WTC11 (cell line): ENCODE measurements at regions not wholly inside any gene's neighbourhood (a gene's known extent, or its start where the extent isn't known, plus 50 kb on each side); places are given as distances from the start of the nearest gene placed in this dataset.

Source experiments
- ATAC-seq: fragments of 200-7000 bp; cut with Tn5 transposase; 2 replicates; pipeline ENCODE4 v1.10.0; 2021; ENCODE audit warnings: mild to moderate bottlenecking, moderate library complexity
- CTCF ChIA-PET: fragments of 300-600 bp; sonication (Branson Sonifier 250); formaldehyde crosslinking; loops from one replicate; lab custom pipeline; 2021; ENCODE audit warnings: antibody characterized with exemption; lab: Charles Lee
- POLR2A ChIA-PET: fragments of 350-600 bp; sonication (Branson Sonifier 250); formaldehyde crosslinking; loops from one replicate; lab custom pipeline; 2021; ENCODE audit warnings: antibody characterized with exemption; lab: Charles Lee
- DNase-seq: peaks from one replicate; pipeline ENCODE4 v3.0.0; 2021; ENCODE audit warnings: low spot score
- H3K27ac Mint-ChIP-seq: 2 replicates; pipeline ENCODE4 v1.8.0; 2021; ENCODE audit warnings: mixed read lengths
- H3K27me3 Mint-ChIP-seq: 2 replicates; pipeline ENCODE4 v1.8.0; 2021; ENCODE audit warnings: low read depth, mild to moderate bottlenecking, moderate library complexity, mixed read lengths
- H3K36me3 Mint-ChIP-seq: 2 replicates; pipeline ENCODE4 v1.8.0; 2021; ENCODE audit warnings: mixed read lengths
- H3K4me1 Mint-ChIP-seq: 2 replicates; pipeline ENCODE4 v1.8.0; 2022; ENCODE audit warnings: mixed read lengths
- H3K4me3 Mint-ChIP-seq: 2 replicates; pipeline ENCODE4 v1.8.0; 2021; ENCODE audit warnings: mild to moderate bottlenecking, moderate library complexity, mixed read lengths
- H3K9me3 Mint-ChIP-seq: 2 replicates; pipeline ENCODE4 v1.8.0; 2021; ENCODE audit warnings: mixed read lengths
- ATF3 ChIP-seq: sonication (generic); formaldehyde crosslinking; conservative IDR thresholded peaks from 2 replicates; pipeline ENCODE4 v1.8.1; 2022; ENCODE audit warnings: mild to moderate bottlenecking, missing genetic modification reagents
- ATF6 ChIP-seq: sonication (generic); formaldehyde crosslinking; IDR thresholded peaks from 2 replicates; pipeline ENCODE4 v1.8.1; 2023; ENCODE audit warnings: mild to moderate bottlenecking, missing genetic modification reagents
- CREB1 ChIP-seq: sonication (generic); formaldehyde crosslinking; IDR thresholded peaks from 2 replicates; pipeline ENCODE4 v1.8.0; 2023; ENCODE audit warnings: mild to moderate bottlenecking, missing genetic modification reagents
- CTCF ChIP-seq: fragments of 200-600 bp; IDR thresholded peaks from 2 replicates; pipeline ENCODE4 v1.8.0; 2022; ENCODE audit warnings: antibody characterized with exemption
- E2F5 ChIP-seq: sonication (generic); formaldehyde crosslinking; IDR thresholded peaks from 2 replicates; pipeline ENCODE4 v1.8.1; 2022; ENCODE audit warnings: mild to moderate bottlenecking, moderate library complexity, missing genetic modification reagents
- FOXJ3 ChIP-seq: sonication (generic); formaldehyde crosslinking; IDR thresholded peaks from 2 replicates; pipeline ENCODE4 v1.9.0; 2021; ENCODE audit warnings: missing genetic modification reagents, mild to moderate bottlenecking, borderline replicate concordance
- IRF1 ChIP-seq: sonication (generic); formaldehyde crosslinking; IDR thresholded peaks from 2 replicates; pipeline ENCODE4 v1.8.0; 2023; ENCODE audit warnings: missing genetic modification reagents
- IRF2 ChIP-seq: sonication (generic); formaldehyde crosslinking; IDR thresholded peaks from 2 replicates; pipeline ENCODE4 v1.8.0; 2022; ENCODE audit warnings: low read depth, missing genetic modification reagents, borderline replicate concordance
- MXD4 ChIP-seq: fragments of 250-450 bp; sonication (Bioruptor Pico); IDR thresholded peaks from 2 replicates; pipeline ENCODE4 v1.8.0; 2021; ENCODE audit warnings: mild to moderate bottlenecking, moderate library complexity, borderline replicate concordance
- NFATC4 ChIP-seq: fragments of 250-450 bp; sonication (Bioruptor Pico); IDR thresholded peaks from 2 replicates; pipeline ENCODE4 v1.9.0; 2021; ENCODE audit warnings: mild to moderate bottlenecking
- NR1H2 ChIP-seq: sonication (generic); formaldehyde crosslinking; IDR thresholded peaks from 2 replicates; pipeline ENCODE4 v1.9.0; 2021; ENCODE audit warnings: mild to moderate bottlenecking, moderate library complexity, missing genetic modification reagents
- NR3C1 ChIP-seq: sonication (generic); formaldehyde crosslinking; conservative IDR thresholded peaks from 2 replicates; pipeline ENCODE4 v1.8.1; 2023; ENCODE audit warnings: low read depth, mild to moderate bottlenecking, missing genetic modification reagents
- OVOL2 ChIP-seq: fragments of 250-450 bp; sonication (Bioruptor Pico); IDR thresholded peaks from 2 replicates; pipeline ENCODE4 v1.9.0; 2021; ENCODE audit warnings: mild to moderate bottlenecking, borderline replicate concordance
- ZBTB21 ChIP-seq: sonication (generic); formaldehyde crosslinking; IDR thresholded peaks from 2 replicates; pipeline ENCODE4 v1.8.1; 2023; ENCODE audit warnings: mild to moderate bottlenecking, missing genetic modification reagents, borderline replicate concordance
- ZNF317 ChIP-seq: sonication (generic); formaldehyde crosslinking; IDR thresholded peaks from 2 replicates; pipeline ENCODE4 v1.8.1; 2023; ENCODE audit warnings: low read depth, mild to moderate bottlenecking, moderate library complexity, missing genetic modification reagents, borderline replicate concordance
- ZNF416 ChIP-seq: fragments of 250-450 bp; sonication (Bioruptor Pico); IDR thresholded peaks from 2 replicates; pipeline ENCODE4 v1.9.0; 2021; ENCODE audit warnings: mild to moderate bottlenecking, inconsistent platforms

GRCh38 chr1:17885663-17886320 is 130.7 kb downstream of the ACTL8 start:
- Mint-ChIP-seq H3K4me1 (no peaks in the 10 kb centered on the region), H3K36me3 (no peaks in the 10 kb centered on the region), H3K27me3 (peaks cover 6% of the 10 kb centered on the region), H3K27ac (no peak overlapping the region), H3K9me3 (no peaks in the 10 kb centered on the region), H3K4me3 (no peak overlapping the region)
- no peak for ATAC-seq
- no peak for DNase-seq
- CTCF ChIA-PET: interaction anchor here (1.0 kb wide), 2 partner anchors 24 kb away, joined by 3 read pairs; no protein-coding TSS in a partner anchor
- POLR2A ChIA-PET: no interaction called here
- TF ChIP-seq ZNF416 (CRISPR knock-in tag) (no peak), NR3C1 (CRISPR knock-in tag) (no peak), CTCF (no peak), CREB1 (CRISPR knock-in tag) (no peak), MXD4 (CRISPR knock-in tag) (no peak), NR1H2 (CRISPR knock-in tag) (no peak)

- Mint-ChIP-seq H3K36me3 (no peaks in the 10 kb centered on the region), H3K4me3 (no peak overlapping the region), H3K27ac (no peak overlapping the region), H3K4me1 (no peaks in the 10 kb centered on the region), H3K27me3 (peaks cover 12% of the 10 kb centered on the region), H3K9me3 (no peaks in the 10 kb centered on the region)
- POLR2A ChIA-PET: no interaction called here
- ATAC-seq (no peak), DNase-seq (no peak)
- CTCF ChIA-PET: interaction anchor here (1.0 to 1.2 kb wide), 2 partner anchors 23 to 225 kb away, joined by 3 read pairs; no protein-coding TSS in a partner anchor
- no peak for TF ChIP-seq ATF3 (CRISPR knock-in tag)
- no peak for TF ChIP-seq NFATC4 (CRISPR knock-in tag)
- no peak for TF ChIP-seq OVOL2 (CRISPR knock-in tag)
- TF ChIP-seq IRF1 (CRISPR knock-in tag): no peak
- TF ChIP-seq IRF2 (CRISPR knock-in tag): no peak
- no peak for TF ChIP-seq FOXJ3 (CRISPR knock-in tag)
- no peak for TF ChIP-seq E2F5 (CRISPR knock-in tag)
- TF ChIP-seq ATF6 (CRISPR knock-in tag): no peak
- no peak for TF ChIP-seq ZNF317 (CRISPR knock-in tag)
- no peak for TF ChIP-seq ZBTB21 (CRISPR knock-in tag)
Measured at GRCh38 chr1:17886386-17886785, 131.3 kb downstream of the ACTL8 start.
